ENCODE measurements at regions not wholly inside any gene's neighbourhood (a gene's known extent, or its start where the extent isn't known, plus 50 kb on each side); places are given as distances from the start of the nearest gene placed in this dataset.

DNA sequence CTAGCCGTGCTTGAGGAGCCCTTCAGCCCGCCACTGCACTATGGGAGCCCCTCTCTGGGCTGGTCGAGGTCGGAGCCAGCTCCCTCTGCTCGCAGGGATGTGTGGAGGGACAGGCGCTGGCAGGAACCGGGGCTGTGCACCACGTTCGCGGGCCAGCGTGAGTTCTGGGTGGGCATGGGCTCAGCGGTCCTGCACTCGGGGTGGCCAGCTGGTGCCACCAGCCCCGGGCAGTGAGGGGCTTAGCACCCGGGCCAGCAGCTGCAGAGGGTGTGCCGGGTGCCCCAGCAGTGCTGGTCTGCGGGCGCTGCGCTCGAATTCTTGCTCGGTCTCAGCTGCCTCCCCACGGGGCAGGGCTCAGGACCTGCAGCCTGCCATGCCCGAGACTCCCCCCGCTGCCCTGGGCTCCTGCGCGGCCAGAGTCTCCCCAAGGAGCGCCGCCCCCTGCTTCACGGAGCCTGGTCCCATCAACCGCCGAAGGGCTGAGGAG lies 90.8 kb upstream of the NRG3 start:
- DNase-seq (ENCODE audit: low read depth in 2 of 2): no peak

DNA sequence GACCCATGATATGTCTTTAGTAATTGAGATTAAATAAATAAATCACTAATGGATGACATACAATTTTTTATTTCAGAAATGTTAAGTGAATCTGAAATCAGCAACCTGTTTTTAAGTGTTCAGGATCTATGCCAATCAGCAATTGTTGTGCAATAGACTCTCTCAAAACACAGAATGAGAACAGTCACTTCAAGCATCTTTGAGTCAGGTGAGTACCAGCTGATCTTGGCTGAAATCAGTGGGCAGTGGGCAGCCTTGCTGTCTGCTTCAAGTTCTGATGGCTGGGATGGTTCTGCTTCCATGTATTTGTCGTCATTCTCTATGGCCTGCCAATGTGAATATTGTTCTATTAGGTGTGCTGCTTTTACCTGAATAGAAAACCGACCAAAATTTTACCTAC lies 82.3 kb upstream of the NRG3 start:
- no peak for DNase-seq (ENCODE audit: low read depth in 2 of 2)

DNA sequence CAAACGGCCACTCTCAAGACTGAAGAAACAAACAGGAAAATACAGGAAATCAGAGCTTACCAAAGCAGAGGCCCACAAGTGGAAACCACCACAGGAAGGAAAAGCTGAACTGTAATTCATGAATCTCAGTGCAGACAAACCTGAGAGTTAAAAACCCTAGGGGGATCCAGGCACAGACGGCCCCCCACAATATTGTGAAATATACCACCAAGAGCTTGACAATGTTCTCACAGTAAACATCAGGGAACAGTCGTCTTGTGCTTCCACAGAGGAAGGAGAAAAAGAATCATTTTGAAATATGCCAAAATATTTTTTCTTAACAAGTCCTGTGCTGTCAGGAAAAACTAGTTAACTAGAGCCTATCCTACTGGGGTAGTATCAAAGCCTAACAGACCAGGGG lies 68.2 kb upstream of the NRG3 start:
- DNase-seq (ENCODE audit: low read depth in 2 of 2): no peak

DNA sequence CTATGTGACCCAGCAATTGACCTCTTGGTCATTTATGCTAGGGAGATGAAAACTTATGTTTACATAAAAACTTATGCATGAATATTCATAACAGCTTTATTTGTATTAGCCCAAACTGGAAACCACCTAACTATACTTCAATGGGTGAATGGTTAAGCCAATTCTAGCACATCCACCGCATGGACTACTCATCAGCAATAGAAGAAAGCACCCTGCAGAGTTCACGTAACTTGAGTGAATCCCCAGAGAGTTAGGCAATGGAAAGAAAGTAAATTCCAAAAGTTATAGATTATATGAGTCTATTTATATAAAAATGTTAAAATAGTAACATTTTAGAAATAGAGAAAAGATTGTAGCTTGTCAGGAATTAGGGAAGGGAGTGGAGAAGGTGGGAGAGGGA lies 60.2 kb upstream of the NRG3 start:
- DNase-seq (ENCODE audit: low read depth in 2 of 2): no peak

DNA sequence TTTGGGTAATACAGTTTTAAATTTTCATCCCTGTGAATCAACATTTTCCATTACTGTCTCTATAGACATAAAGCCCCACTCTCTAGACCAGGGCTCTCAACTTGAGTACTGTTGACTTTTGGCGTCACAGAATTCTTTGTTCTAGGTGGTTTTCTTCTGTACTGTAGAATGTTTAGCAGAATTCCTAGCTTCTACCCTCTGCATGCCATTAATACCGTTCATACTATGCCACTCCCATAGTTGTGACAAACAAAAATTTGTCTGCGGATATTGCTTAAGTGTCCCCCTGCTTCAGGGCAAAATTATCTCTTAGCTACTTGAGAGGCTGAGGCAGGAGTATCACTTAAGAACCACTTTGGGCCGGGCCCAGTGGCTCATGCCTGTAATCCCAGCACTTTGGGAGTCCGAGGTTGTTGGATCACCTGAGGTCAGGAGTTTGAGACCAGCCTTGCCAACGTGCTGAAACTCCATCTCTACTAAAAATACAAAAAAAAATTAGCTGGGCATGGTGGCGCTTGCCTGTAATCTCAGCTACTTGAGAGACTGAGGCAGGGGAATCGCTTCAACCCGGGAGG lies 57.3 kb upstream of the NRG3 start:
- DNase-seq (ENCODE audit: low read depth in 2 of 2): no peak

DNA sequence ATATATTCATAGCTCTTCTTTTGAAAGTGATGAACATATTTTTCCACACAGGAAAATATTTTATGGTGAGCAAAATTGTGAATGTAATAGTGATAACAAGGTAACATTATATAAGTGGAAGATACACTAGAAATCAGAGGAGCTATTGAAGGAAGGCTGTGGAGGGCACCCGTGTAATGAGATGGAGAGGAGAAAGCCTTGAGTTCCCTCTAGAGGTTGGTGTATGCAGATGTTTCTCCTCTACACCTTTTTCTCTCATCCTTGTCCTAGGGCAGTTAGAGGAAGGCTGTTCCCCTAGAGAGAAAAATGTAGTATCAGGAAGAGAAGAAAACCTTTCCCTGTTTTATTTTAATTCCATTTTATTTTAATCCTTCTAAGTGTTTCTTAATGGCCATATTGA lies 54.6 kb upstream of the NRG3 start:
- DNase-seq (ENCODE audit: low read depth in 2 of 2): no peak
